ENCODE measurements at regions not wholly inside any gene's neighbourhood (a gene's known extent, or its start where the extent isn't known, plus 50 kb on each side); places are given as distances from the start of the nearest gene placed in this dataset.

- TF ChIP-seq ZNF274 (IDR thresholded peaks at IDR 0.05; ENCODE audit: borderline replicate concordance, extremely low read depth, low read length) = no peak
- TF ChIP-seq EP300 (IDR thresholded peaks at IDR 0.05; ENCODE audit: borderline replicate concordance in 1 of 2, low read depth in 2 of 2, low read length in 2 of 2) = no peak
- TF ChIP-seq CHD1 (IDR thresholded peaks at IDR 0.05; ENCODE audit: low read depth, low read length) = no peak
- no peak for TF ChIP-seq SP1 (IDR thresholded peaks at IDR 0.05; ENCODE audit: low read depth, low read length)
- TF ChIP-seq POLR2A (IDR thresholded peaks at IDR 0.05; ENCODE audit: control extremely low read depth in 1 of 2, low read depth in 2 of 2, low read length in 2 of 2) = no peak
- no peak for TF ChIP-seq POLR2AphosphoS5 (IDR thresholded peaks at IDR 0.05; ENCODE audit: low read depth, low read length)
- no peak for TF ChIP-seq JUN (IDR thresholded peaks at IDR 0.05; ENCODE audit: low read depth, low read length)
- no peak for TF ChIP-seq CTCF (IDR thresholded peaks at IDR 0.05; ENCODE audit: control extremely low read depth in 1 of 3, insufficient read depth in 1 of 3, low read depth in 1 of 3, low read length in 3 of 3)
- TF ChIP-seq TEAD4 (IDR thresholded peaks at IDR 0.05; ENCODE audit: low read depth, low read length) = no peak
- TF ChIP-seq EZH2 (IDR thresholded peaks at IDR 0.05; ENCODE audit: low read depth, low read length, severe bottlenecking) = no peak
- TF ChIP-seq E2F6 (IDR thresholded peaks at IDR 0.05) = no peak
- TF ChIP-seq SP2 (IDR thresholded peaks at IDR 0.05; ENCODE audit: low read length) = no peak
- no peak for TF ChIP-seq USF2 (IDR thresholded peaks at IDR 0.05; ENCODE audit: low read length)
These were observed 123.9 kb upstream of the COL1A2 start for GRCh38 chr7:94270772-94271171.

Measured in H1 (cell line).